ENCODE measurements at regions not wholly inside any gene's neighbourhood (a gene's known extent, or its start where the extent isn't known, plus 50 kb on each side); places are given as distances from the start of the nearest gene placed in this dataset.

- Mint-ChIP-seq H3K4me3 (no peak overlapping the region), H3K27ac (no peak overlapping the region), H3K4me1 (no peaks in the 10 kb centered on the region), H3K27me3 (no peaks in the 10 kb centered on the region), H3K9me3 (peaks cover 0 to 1% (median 0%) of the 10 kb centered on the region in 7 donors), H3K36me3 (no peaks in the 10 kb centered on the region)
- H3K27me3 ChIP-seq (ENCODE audit: control insufficient read depth, insufficient read depth, low read length): no peaks in the 10 kb centered on the region
- no peak overlapping the region for H3K4me3 ChIP-seq (ENCODE audit: low read depth, low read length)
- no peaks in the 10 kb centered on the region for H3K9me3 ChIP-seq (ENCODE audit: control insufficient read depth in 2 of 2, low read length in 2 of 2)
- no peak for DNase-seq
- H3K36me3 ChIP-seq (ENCODE audit: control insufficient read depth, insufficient read depth, low read length): no peaks in the 10 kb centered on the region
- H3K4me1 ChIP-seq (ENCODE audit: control insufficient read depth, insufficient read depth, low read length, poor library complexity, severe bottlenecking): no peaks in the 10 kb centered on the region
- H3K27ac ChIP-seq (ENCODE audit: insufficient read depth, low read length, poor library complexity, severe bottlenecking): no peak overlapping the region
- ATAC-seq (ENCODE audit: low read depth in 2 of 2): no peak
These were observed 204.2 kb downstream of the KLF5 start for GRCh38 chr13:73262862-73263627.

- no peak for DNase-seq
- Histone ChIP-seq H3K9me3 (ENCODE audit: control insufficient read depth in 2 of 2, low read length in 2 of 2) (no peaks in the 10 kb centered on the region), H3K36me3 (ENCODE audit: control insufficient read depth, insufficient read depth, low read length) (no peaks in the 10 kb centered on the region), H3K27ac (ENCODE audit: insufficient read depth, low read length, poor library complexity, severe bottlenecking) (no peak overlapping the region), H3K4me1 (ENCODE audit: control insufficient read depth, insufficient read depth, low read length, poor library complexity, severe bottlenecking) (no peaks in the 10 kb centered on the region), H3K4me3 (ENCODE audit: low read depth, low read length) (no peak overlapping the region), H3K27me3 (ENCODE audit: control insufficient read depth, insufficient read depth, low read length) (no peaks in the 10 kb centered on the region)
- Mint-ChIP-seq H3K27ac (no peak overlapping the region), H3K4me1 (no peaks in the 10 kb centered on the region), H3K9me3 (peaks cover 0 to 1% (median 0%) of the 10 kb centered on the region in 7 donors), H3K4me3 (no peak overlapping the region), H3K36me3 (no peaks in the 10 kb centered on the region), H3K27me3 (no peaks in the 10 kb centered on the region)
- no peak for ATAC-seq (ENCODE audit: low read depth in 2 of 2)
These were observed 203.0 kb downstream of the KLF5 start for GRCh38 chr13:73261739-73262216.

DNA sequence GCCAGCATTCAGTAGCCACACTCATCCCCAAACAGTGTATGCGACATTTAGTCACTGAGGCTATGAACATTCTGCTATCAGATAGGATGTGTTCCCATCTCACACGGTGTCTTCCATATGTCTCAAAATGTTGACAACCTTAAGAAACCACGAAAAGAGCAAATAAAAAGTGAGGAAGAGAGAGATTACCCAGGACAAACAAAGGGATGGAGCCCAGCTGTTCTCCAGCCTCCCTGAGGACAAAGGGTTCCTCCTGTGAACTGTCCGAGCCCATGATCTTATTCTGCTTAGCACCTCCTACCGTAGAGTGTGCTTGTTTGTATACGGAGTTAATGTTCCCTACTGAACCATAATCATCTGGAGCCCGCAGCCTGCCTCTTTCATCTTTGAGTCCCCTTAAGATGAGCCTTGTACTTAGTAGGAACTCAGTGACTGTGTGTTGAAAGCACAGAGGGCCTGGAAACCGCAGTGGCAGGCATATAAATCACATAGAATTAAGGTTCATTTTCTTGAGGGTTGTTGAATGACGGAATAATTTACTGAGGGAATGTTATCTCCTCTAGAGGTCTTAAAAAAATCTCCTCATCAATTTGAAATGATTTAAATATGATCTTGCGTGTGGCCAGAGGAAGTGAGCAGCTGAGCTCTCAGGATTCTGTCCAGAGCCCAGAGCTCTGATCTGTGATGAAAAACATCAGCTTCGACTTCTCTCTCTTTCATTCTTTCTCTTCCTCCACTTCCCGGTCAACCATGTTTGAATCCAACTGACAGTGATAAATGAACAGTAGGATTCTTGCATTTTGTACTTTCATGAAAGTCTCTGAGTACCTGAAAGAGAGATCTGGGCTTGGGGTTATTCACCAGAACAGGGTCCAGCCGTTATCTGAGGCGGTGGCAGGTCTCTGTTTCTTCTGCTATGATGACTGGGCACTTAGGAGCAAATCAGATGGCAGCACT, 200.5 kb downstream of the KLF5 start:
- ATAC-seq (ENCODE audit: low read depth in 2 of 2): no peak
- Histone ChIP-seq H3K27me3 (ENCODE audit: control insufficient read depth, insufficient read depth, low read length) (no peaks in the 10 kb centered on the region), H3K4me1 (ENCODE audit: control insufficient read depth, insufficient read depth, low read length, poor library complexity, severe bottlenecking) (no peaks in the 10 kb centered on the region), H3K4me3 (ENCODE audit: low read depth, low read length) (no peak overlapping the region), H3K27ac (ENCODE audit: insufficient read depth, low read length, poor library complexity, severe bottlenecking) (no peak overlapping the region), H3K36me3 (ENCODE audit: control insufficient read depth, insufficient read depth, low read length) (no peaks in the 10 kb centered on the region), H3K9me3 (ENCODE audit: control insufficient read depth in 2 of 2, low read length in 2 of 2) (no peaks in the 10 kb centered on the region)
- Mint-ChIP-seq H3K27ac (no peak overlapping the region), H3K9me3 (peaks cover 0 to 1% (median 0%) of the 10 kb centered on the region in 7 donors), H3K36me3 (no peaks in the 10 kb centered on the region), H3K27me3 (no peaks in the 10 kb centered on the region), H3K4me1 (no peaks in the 10 kb centered on the region), H3K4me3 (no peak overlapping the region)
- no peak for DNase-seq

- H3K9me3 Mint-ChIP-seq: peaks cover 0 to 1% (median 0%) of the 10 kb centered on the region in 7 donors
- no peaks in the 10 kb centered on the region for H3K9me3 ChIP-seq (ENCODE audit: control insufficient read depth in 2 of 2, low read length in 2 of 2)
- ATAC-seq (ENCODE audit: low read depth in 2 of 2) (no peak), DNase-seq (no peak)
- H3K36me3 Mint-ChIP-seq: no peaks in the 10 kb centered on the region
- no peaks in the 10 kb centered on the region for H3K4me1 ChIP-seq (ENCODE audit: control insufficient read depth, insufficient read depth, low read length, poor library complexity, severe bottlenecking)
- no peaks in the 10 kb centered on the region for H3K27me3 ChIP-seq (ENCODE audit: control insufficient read depth, insufficient read depth, low read length)
- H3K27ac Mint-ChIP-seq: no peak overlapping the region
- H3K36me3 ChIP-seq (ENCODE audit: control insufficient read depth, insufficient read depth, low read length): no peaks in the 10 kb centered on the region
- H3K27me3 Mint-ChIP-seq: no peaks in the 10 kb centered on the region
- H3K4me3 ChIP-seq (ENCODE audit: low read depth, low read length): no peak overlapping the region
- no peaks in the 10 kb centered on the region for H3K4me1 Mint-ChIP-seq
- no peak overlapping the region for H3K4me3 Mint-ChIP-seq
- H3K27ac ChIP-seq (ENCODE audit: insufficient read depth, low read length, poor library complexity, severe bottlenecking): no peak overlapping the region
These were observed 199.6 kb downstream of the KLF5 start for GRCh38 chr13:73258406-73258805.

- no peaks in the 10 kb centered on the region for H3K36me3 ChIP-seq (ENCODE audit: control insufficient read depth, insufficient read depth, low read length)
- H3K27ac ChIP-seq (ENCODE audit: insufficient read depth, low read length, poor library complexity, severe bottlenecking): no peak overlapping the region
- no peaks in the 10 kb centered on the region for H3K36me3 Mint-ChIP-seq
- peaks cover 0 to 1% (median 0%) of the 10 kb centered on the region in 7 donors for H3K9me3 Mint-ChIP-seq
- H3K4me3 Mint-ChIP-seq: no peak overlapping the region
- H3K4me1 Mint-ChIP-seq: no peaks in the 10 kb centered on the region
- no peaks in the 10 kb centered on the region for H3K4me1 ChIP-seq (ENCODE audit: control insufficient read depth, insufficient read depth, low read length, poor library complexity, severe bottlenecking)
- no peak overlapping the region for H3K4me3 ChIP-seq (ENCODE audit: low read depth, low read length)
- no peak overlapping the region for H3K27ac Mint-ChIP-seq
- no peaks in the 10 kb centered on the region for H3K9me3 ChIP-seq (ENCODE audit: control insufficient read depth in 2 of 2, low read length in 2 of 2)
- H3K27me3 Mint-ChIP-seq: no peaks in the 10 kb centered on the region
- ATAC-seq (ENCODE audit: low read depth in 2 of 2) (no peak), DNase-seq (no peak)
- H3K27me3 ChIP-seq (ENCODE audit: control insufficient read depth, insufficient read depth, low read length): no peaks in the 10 kb centered on the region
These were observed 196.0 kb downstream of the KLF5 start for GRCh38 chr13:73254827-73255226.

- Mint-ChIP-seq H3K4me3 (peak overlapping the region in 1 of 4 donors; percentile 58), H3K36me3 (no peaks in the 10 kb centered on the region), H3K4me1 (no peaks in the 10 kb centered on the region), H3K9me3 (no peaks in the 10 kb centered on the region), H3K27ac (no peak overlapping the region), H3K27me3 (no peaks in the 10 kb centered on the region)
- ATAC-seq (ENCODE audit: low read depth in 2 of 2) (no peak), DNase-seq (no peak)
- Histone ChIP-seq H3K9me3 (ENCODE audit: control insufficient read depth in 2 of 2, low read length in 2 of 2) (no peaks in the 10 kb centered on the region), H3K36me3 (ENCODE audit: control insufficient read depth, insufficient read depth, low read length) (no peaks in the 10 kb centered on the region), H3K4me3 (ENCODE audit: low read depth, low read length) (no peak overlapping the region), H3K27ac (ENCODE audit: insufficient read depth, low read length, poor library complexity, severe bottlenecking) (no peak overlapping the region), H3K4me1 (ENCODE audit: control insufficient read depth, insufficient read depth, low read length, poor library complexity, severe bottlenecking) (no peaks in the 10 kb centered on the region), H3K27me3 (ENCODE audit: control insufficient read depth, insufficient read depth, low read length) (peaks cover 3% of the 10 kb centered on the region)
These were observed 192.9 kb downstream of the KLF5 start for GRCh38 chr13:73251626-73252265.

- Mint-ChIP-seq H3K9me3 (no peaks in the 10 kb centered on the region), H3K4me1 (no peaks in the 10 kb centered on the region), H3K27me3 (no peaks in the 10 kb centered on the region), H3K36me3 (no peaks in the 10 kb centered on the region), H3K27ac (no peak overlapping the region), H3K4me3 (no peak overlapping the region)
- Histone ChIP-seq H3K9me3 (ENCODE audit: control insufficient read depth in 2 of 2, low read length in 2 of 2) (no peaks in the 10 kb centered on the region), H3K27me3 (ENCODE audit: control insufficient read depth, insufficient read depth, low read length) (peaks cover 3% of the 10 kb centered on the region), H3K27ac (ENCODE audit: insufficient read depth, low read length, poor library complexity, severe bottlenecking) (no peak overlapping the region), H3K36me3 (ENCODE audit: control insufficient read depth, insufficient read depth, low read length) (no peaks in the 10 kb centered on the region), H3K4me3 (ENCODE audit: low read depth, low read length) (no peak overlapping the region), H3K4me1 (ENCODE audit: control insufficient read depth, insufficient read depth, low read length, poor library complexity, severe bottlenecking) (no peaks in the 10 kb centered on the region)
- ATAC-seq (ENCODE audit: low read depth in 2 of 2) (no peak), DNase-seq (no peak)
These were observed 191.3 kb downstream of the KLF5 start for GRCh38 chr13:73250061-73250460.

Data from CD4-positive, CD25-positive, alpha-beta regulatory T cell (primary cell).